Breast epithelium (tissue), 4 donors: ENCODE measurements at regions not wholly inside any gene's neighbourhood (a gene's known extent, or its start where the extent isn't known, plus 50 kb on each side); places are given as distances from the start of the nearest gene placed in this dataset.

ENCODE experiments used
- DNase-seq, 2 donors: peaks; one replicate each; pipeline ENCODE4 v3.0.0-alpha.2; 2019; ENCODE audit warnings: low spot score in 2 of 2
- H3K27ac ChIP-seq, 2 donors: fragments of 200-600 bp; sonication (generic) in 1 of 2; one replicate each; pipeline ENCODE4 v1.5.1; 2016 to 2019; ENCODE audit warnings: mild to moderate bottlenecking in 1 of 2
- H3K27me3 ChIP-seq, 2 donors: fragments of 200-600 bp; sonication (generic) in 1 of 2; one replicate each; pipeline versions ENCODE4 v1.5.1 to v1.6.0; 2017 to 2019; ENCODE audit warnings: control low read depth in 1 of 2, mild to moderate bottlenecking in 1 of 2
- H3K36me3 ChIP-seq: fragments of 200-600 bp; one replicate; pipeline ENCODE4 v1.5.1; 2019
- H3K4me1 ChIP-seq, 2 donors: fragments of 200-600 bp; sonication (generic); one replicate each; pipeline ENCODE4 v1.5.1; 2016 to 2019; ENCODE audit warnings: control low read depth in 1 of 2
- H3K4me3 ChIP-seq, 3 donors: fragments of 200-600 bp; sonication (generic); 1 replicate in 2 of 3; 2 replicates in 1 of 3; pipeline ENCODE4 v1.5.1; 2016 to 2019; ENCODE audit warnings: mild to moderate bottlenecking in 3 of 3, moderate library complexity in 2 of 3
- H3K9me3 ChIP-seq, 2 donors: fragments of 200-600 bp; sonication (generic) in 1 of 2; one replicate each; pipeline ENCODE4 v1.5.1; 2016 to 2019; ENCODE audit warnings: control low read depth in 1 of 2
- CTCF ChIP-seq, 3 donors: fragments of 450-650 bp; IDR thresholded peaks; one replicate each; pipeline ENCODE4 v1.5.1; 2016 to 2017; ENCODE audit warnings: antibody characterized with exemption in 3 of 3, mild to moderate bottlenecking in 3 of 3, moderate library complexity in 3 of 3
- POLR2A ChIP-seq: fragments of 450-650 bp; IDR thresholded peaks from one replicate; pipeline ENCODE4 v1.6.1; 2016; ENCODE audit warnings: antibody characterized with exemption, mild to moderate bottlenecking, moderate library complexity
- POLR2AphosphoS5 ChIP-seq, 3 donors: sonication (generic); formaldehyde crosslinking; IDR thresholded peaks; one replicate each; pipeline ENCODE4 v1.6.1; 2017; ENCODE audit warnings: antibody characterized with exemption in 3 of 3
- intact Hi-C: fragments of 100-400 bp; cut with DNase I; formaldehyde crosslinking; loops from one replicate; pipeline ENCODE4 v1.15.1; 2023; ENCODE audit warnings: low total_unique reads

- intact Hi-C loops, result no loop called here
- no peak overlapping the region for H3K27ac ChIP-seq
- H3K9me3 ChIP-seq, result no peaks in the 10 kb centered on the region
Measured at GRCh38 chr2:180604077-180604476, 376.3 kb upstream of the UBE2E3 start.

GRCh38 chr2:180601016-180601415 lies 379.4 kb upstream of the UBE2E3 start:
- H3K4me3 ChIP-seq, result no peak overlapping the region
- H3K27ac ChIP-seq, result no peak overlapping the region
- no peaks in the 10 kb centered on the region for H3K27me3 ChIP-seq
- DNase-seq, result no peak
- no peaks in the 10 kb centered on the region for H3K9me3 ChIP-seq
- intact Hi-C loops, result no loop called here
- TF ChIP-seq CTCF (IDR thresholded peaks at IDR 0.05) (no peak), POLR2A (no peak), POLR2AphosphoS5 (IDR thresholded peaks at IDR 0.05) (no peak)
- H3K4me1 ChIP-seq, result no peaks in the 10 kb centered on the region
- no peaks in the 10 kb centered on the region for H3K36me3 ChIP-seq

More at GRCh38 chr2:180604077-180604476, 376.3 kb upstream of the UBE2E3 start:
- no peaks in the 10 kb centered on the region for H3K4me1 ChIP-seq
- DNase-seq, result no peak
- no peaks in the 10 kb centered on the region for H3K36me3 ChIP-seq
- no peak for TF ChIP-seq CTCF (IDR thresholded peaks at IDR 0.05)
- no peak for TF ChIP-seq POLR2A
- TF ChIP-seq POLR2AphosphoS5 (IDR thresholded peaks at IDR 0.05), result no peak
- no peak overlapping the region for H3K4me3 ChIP-seq
- H3K27me3 ChIP-seq, result no peaks in the 10 kb centered on the region

GRCh38 chr2:180599804-180600203 lies 380.6 kb upstream of the UBE2E3 start:
- Histone ChIP-seq H3K4me3 (no peak overlapping the region), H3K36me3 (no peaks in the 10 kb centered on the region), H3K27me3 (no peaks in the 10 kb centered on the region), H3K9me3 (no peaks in the 10 kb centered on the region), H3K27ac (no peak overlapping the region), H3K4me1 (no peaks in the 10 kb centered on the region)
- TF ChIP-seq CTCF (IDR thresholded peaks at IDR 0.05) (no peak), POLR2AphosphoS5 (IDR thresholded peaks at IDR 0.05) (no peak), POLR2A (no peak)
- intact Hi-C loops, result no loop called here
- no peak for DNase-seq

- no peak overlapping the region for H3K27ac ChIP-seq
- H3K4me1 ChIP-seq, result no peaks in the 10 kb centered on the region
- TF ChIP-seq POLR2AphosphoS5 (IDR thresholded peaks at IDR 0.05) (no peak), CTCF (IDR thresholded peaks at IDR 0.05) (no peak)
- H3K4me3 ChIP-seq, result no peak overlapping the region
- no peaks in the 10 kb centered on the region for H3K9me3 ChIP-seq
- H3K27me3 ChIP-seq, result no peaks in the 10 kb centered on the region
- H3K36me3 ChIP-seq, result no peaks in the 10 kb centered on the region
- DNase-seq, result no peak
- intact Hi-C loops, result no loop called here
Measured at GRCh38 chr2:180597179-180597578, 383.2 kb upstream of the UBE2E3 start.

- H3K27me3 ChIP-seq, result no peaks in the 10 kb centered on the region
- H3K4me1 ChIP-seq, result no peaks in the 10 kb centered on the region
- no peak overlapping the region for H3K27ac ChIP-seq
- no peak for TF ChIP-seq POLR2A
- TF ChIP-seq POLR2AphosphoS5 (IDR thresholded peaks at IDR 0.05), result no peak
- TF ChIP-seq CTCF (IDR thresholded peaks at IDR 0.05), result no peak
- H3K36me3 ChIP-seq, result no peaks in the 10 kb centered on the region
- no peak overlapping the region for H3K4me3 ChIP-seq
- DNase-seq, result no peak
- intact Hi-C loops, result no loop called here
- no peaks in the 10 kb centered on the region for H3K9me3 ChIP-seq
Measured at GRCh38 chr2:180596453-180596852, 384.0 kb upstream of the UBE2E3 start.
